H1 (cell line): ENCODE measurements at regions not wholly inside any gene's neighbourhood (a gene's known extent, or its start where the extent isn't known, plus 50 kb on each side); places are given as distances from the start of the nearest gene placed in this dataset.

Experiments used
- CTCF ChIA-PET: fragments of 300-600 bp; sonication (Branson Sonifier 250); formaldehyde crosslinking; loops from one replicate; lab custom pipeline; 2021; ENCODE audit not compliant: partially characterized antibody; lab: Charles Lee
- POLR2A ChIA-PET: fragments of 300-600 bp; sonication (Branson Sonifier 250); formaldehyde crosslinking; loops from one replicate; lab custom pipeline; 2021; ENCODE audit warnings: inconsistent platforms; ENCODE audit not compliant: partially characterized antibody; lab: Charles Lee
- DNase-seq, 2 experiments: peaks; one replicate each; pipeline versions ENCODE4 v3.0.0 to v3.0.0-alpha.2; 2010 to 2022; ENCODE audit warnings: low spot score in 2 of 2, low read depth in 1 of 2, mixed read lengths in 1 of 2
- FAIRE-seq: peaks from 2 replicates; lab custom pipeline; 2011; peaks lifted over from hg19 to GRCh38; lab: Jason Lieb, UNC
- H2AFZ ChIP-seq: 2 replicates; pipeline ENCODE4 v1.8.1; 2012; ENCODE audit warnings: low read length, inconsistent platforms
- H2AK5ac ChIP-seq: 2 replicates; pipeline ENCODE4 v1.6.1; 2013; ENCODE audit warnings: low read depth, low read length
- H2BK120ac ChIP-seq: replicated peaks from 2 replicates; pipeline ENCODE3; 2013; ENCODE audit warnings: low read depth, low read length, inconsistent platforms
- H2BK12ac ChIP-seq: 2 replicates; pipeline ENCODE4 v1.6.1; 2013; ENCODE audit warnings: low read depth, low read length
- H2BK15ac ChIP-seq: 2 replicates; pipeline ENCODE4 v1.6.1; 2013; ENCODE audit warnings: low read length
- H2BK20ac ChIP-seq: 2 replicates; pipeline ENCODE4 v1.6.1; 2013; ENCODE audit warnings: low read length
- H2BK5ac ChIP-seq: 2 replicates; pipeline ENCODE4 v1.6.1; 2013; ENCODE audit warnings: low read depth, low read length
- H3K14ac ChIP-seq: 2 replicates; pipeline ENCODE4 v1.6.1; 2013; ENCODE audit warnings: inconsistent platforms; ENCODE audit not compliant: insufficient read length
- H3K18ac ChIP-seq: 2 replicates; pipeline ENCODE4 v1.6.1; 2013; ENCODE audit warnings: low read length; ENCODE audit errors: extremely low read depth
- H3K23ac ChIP-seq: 2 replicates; pipeline ENCODE4 v1.6.1; 2013; ENCODE audit warnings: inconsistent platforms; ENCODE audit not compliant: insufficient read length
- H3K23me2 ChIP-seq: 2 replicates; pipeline ENCODE4 v1.6.1; 2013; ENCODE audit warnings: low read depth, low read length
- H3K27ac ChIP-seq: 2 replicates; pipeline ENCODE4 v1.6.1; 2011; ENCODE audit warnings: low read depth, low read length, inconsistent platforms
- H3K27me3 ChIP-seq, 4 experiments: replicated peaks in 1 of 4; 1 replicate in 1 of 4; 2 replicates in 3 of 4; pipeline versions ENCODE4 v1.6.1 to v1.8.1; 2011 to 2013; ENCODE audit warnings: low read length in 3 of 4, mild to moderate bottlenecking in 3 of 4, inconsistent platforms in 2 of 4, mixed read lengths in 2 of 4, moderate library complexity in 1 of 4; ENCODE audit not compliant: control insufficient read depth in 3 of 4, insufficient read depth in 3 of 4; ENCODE audit errors: extremely low read depth in 1 of 4
- H3K36me3 ChIP-seq, 4 experiments: 2 replicates each; pipeline versions ENCODE4 v1.6.1 to v1.8.1; 2011 to 2013; ENCODE audit warnings: mild to moderate bottlenecking in 4 of 4, low read length in 3 of 4, moderate library complexity in 2 of 4, control low read depth in 1 of 4, inconsistent platforms in 1 of 4; ENCODE audit not compliant: insufficient read depth in 4 of 4, control insufficient read depth in 2 of 4
- H3K4ac ChIP-seq: replicated peaks from 2 replicates; pipeline ENCODE3; 2013; ENCODE audit warnings: low read length, low read depth, mixed read lengths, inconsistent platforms; ENCODE audit not compliant: insufficient read length
- H3K4me1 ChIP-seq, 4 experiments: replicated peaks in 1 of 4; 1 replicate in 1 of 4; 2 replicates in 3 of 4; pipeline versions ENCODE4 v1.6.1 to v1.8.1; 2011 to 2013; ENCODE audit warnings: low read length in 3 of 4, inconsistent platforms in 2 of 4, mixed read lengths in 1 of 4; ENCODE audit not compliant: insufficient read depth in 4 of 4, control insufficient read depth in 3 of 4
- H3K4me2 ChIP-seq, 2 experiments: 2 replicates each; pipeline versions ENCODE4 v1.6.1 to v1.8.1; 2011 to 2013; ENCODE audit warnings: low read depth in 2 of 2, low read length in 2 of 2, control low read depth in 1 of 2, inconsistent platforms in 1 of 2, mild to moderate bottlenecking in 1 of 2; ENCODE audit not compliant: insufficient read depth in 1 of 2
- H3K4me3 ChIP-seq, 4 experiments: fragments of 200-600, 300-600 bp in 1 of 4; sonication (generic), shearing (Covaris generic), sonication (Bioruptor Twin) in 1 of 4; 2 replicates each; pipeline versions ENCODE4 v1.5.1 to v1.8.1; 2011 to 2016; ENCODE audit warnings: low read length in 4 of 4, low read depth in 3 of 4, control low read depth in 2 of 4, inconsistent platforms in 2 of 4, mild to moderate bottlenecking in 2 of 4, mixed read lengths in 1 of 4, moderate library complexity in 1 of 4; ENCODE audit not compliant: insufficient read depth in 2 of 4; ENCODE audit errors: extremely low read depth in 1 of 4
- H3K56ac ChIP-seq: replicated peaks from 2 replicates; pipeline ENCODE3; 2013; ENCODE audit warnings: low read depth, mild to moderate bottlenecking, mixed read lengths, low read length, inconsistent platforms; ENCODE audit not compliant: insufficient read length
- H3K79me1 ChIP-seq: 2 replicates; pipeline ENCODE4 v1.6.1; 2013; ENCODE audit warnings: low read depth, low read length, control low read depth
- H3K79me2 ChIP-seq, 2 experiments: 2 replicates each; pipeline versions ENCODE4 v1.6.1 to v1.8.1; 2012 to 2013; ENCODE audit warnings: low read length in 2 of 2, mild to moderate bottlenecking in 2 of 2, inconsistent platforms in 1 of 2; ENCODE audit not compliant: insufficient read depth in 2 of 2, control insufficient read depth in 1 of 2
- H3K9ac ChIP-seq, 4 experiments: replicated peaks in 1 of 4; 1 replicate in 1 of 4; 2 replicates in 3 of 4; pipeline versions ENCODE4 v1.6.1 to v1.8.1; 2011 to 2013; ENCODE audit warnings: low read depth in 3 of 4, low read length in 3 of 4, control low read depth in 2 of 4, mild to moderate bottlenecking in 2 of 4, moderate library complexity in 2 of 4, inconsistent platforms in 1 of 4; ENCODE audit errors: extremely low read depth in 1 of 4
- H3K9me3 ChIP-seq, 2 experiments: 2 replicates each; pipeline versions ENCODE4 v1.6.1 to v1.8.1; 2012 to 2013; ENCODE audit warnings: mild to moderate bottlenecking in 2 of 2, moderate library complexity in 2 of 2, control low read depth in 1 of 2, inconsistent platforms in 1 of 2, low read depth in 1 of 2, low read length in 1 of 2, mixed read lengths in 1 of 2; ENCODE audit not compliant: insufficient read depth in 2 of 2
- H4K20me1 ChIP-seq, 2 experiments: replicated peaks in 1 of 2; 2 replicates each; pipeline versions ENCODE3 to v1.8.1; 2011 to 2013; ENCODE audit warnings: inconsistent platforms in 2 of 2, low read length in 2 of 2, mild to moderate bottlenecking in 1 of 2; ENCODE audit not compliant: insufficient read depth in 2 of 2, control insufficient read depth in 1 of 2
- H4K5ac ChIP-seq: 2 replicates; pipeline ENCODE4 v1.6.1; 2013; ENCODE audit warnings: low read length, low read depth, mixed read lengths, inconsistent platforms; ENCODE audit not compliant: insufficient read length
- H4K8ac ChIP-seq: 2 replicates; pipeline ENCODE4 v1.8.0; 2013; ENCODE audit warnings: mild to moderate bottlenecking, moderate library complexity, low read length, inconsistent platforms; ENCODE audit not compliant: insufficient read depth; ENCODE audit errors: extremely low read depth
- H4K91ac ChIP-seq: replicated peaks from 2 replicates; pipeline ENCODE3; 2013; ENCODE audit warnings: low read length, mixed read lengths, inconsistent platforms; ENCODE audit not compliant: insufficient read length
- EZH2 ChIP-seq: fragments of 200-600 bp; sonication (generic); IDR thresholded peaks from 2 replicates; pipeline ENCODE4 v1.7.1; 2012; ENCODE audit warnings: low read depth, mild to moderate bottlenecking, moderate library complexity, low read length, inconsistent platforms; ENCODE audit not compliant: severe bottlenecking
- WGBS, 2 experiments: shearing (Covaris generic) in 1 of 2; methylation state at CpG; one replicate each; pipeline versions ENCODE4 v1.1.6 to v1.1.7; 2013 to 2015; ENCODE audit warnings: low lambda C conversion rate in 2 of 2, mixed read lengths in 2 of 2, inconsistent platforms in 1 of 2, low coverage in 1 of 2, missing lambda C conversion rate in 1 of 2; ENCODE audit not compliant: insufficient replicate concordance in 2 of 2, insufficient coverage in 1 of 2, insufficient read length in 1 of 2; ENCODE audit errors: extremely low coverage in 1 of 2, missing lambda C conversion rate in 1 of 2; 5-methylcytosine and 5-hydroxymethylcytosine counted together

DNA sequence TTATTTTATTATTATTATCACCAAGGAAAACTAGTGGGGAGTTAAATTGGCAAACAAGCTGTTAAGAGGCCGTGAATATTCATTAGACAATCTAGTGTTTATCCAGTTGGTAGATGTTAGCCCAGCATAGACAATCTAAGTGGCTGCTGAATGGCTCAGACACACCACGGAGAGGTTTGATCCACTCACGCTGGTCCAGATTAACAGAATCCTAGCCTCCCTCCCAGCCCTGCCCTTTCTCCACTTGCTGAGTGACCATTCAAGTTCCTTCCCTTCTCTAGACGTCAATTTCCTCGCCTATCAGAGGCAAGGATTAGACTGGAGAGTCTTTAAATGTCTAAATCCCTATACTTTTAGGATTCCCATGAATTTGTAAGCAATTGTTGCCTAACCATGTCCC is 80.1 kb downstream of the RRAGC start:
- Histone ChIP-seq H3K4me2 (no peak overlapping the region), H4K5ac (no peak overlapping the region), H3K9ac (no peak overlapping the region), H3K4me1 (no peaks in the 10 kb centered on the region; a peak in 1 of 7 replicates), H2BK20ac (no peak overlapping the region), H4K8ac (no peak overlapping the region), H2AK5ac (no peak overlapping the region), H3K23ac (no peak overlapping the region), H3K4me3 (no peak overlapping the region), H4K20me1 (no peaks in the 10 kb centered on the region), H2BK15ac (0 out of 2 replicates have a peak overlapping the region, but pooled peaks have one; percentile 53), H3K27me3 (no peaks in the 10 kb centered on the region), H3K4ac (no peak overlapping the region), H3K56ac (no peak overlapping the region), H3K9me3 (no peaks in the 10 kb centered on the region), H2AFZ (no peak overlapping the region), H2BK5ac (no peak overlapping the region), H3K79me1 (no peaks in the 10 kb centered on the region), H3K14ac (no peak overlapping the region), H4K91ac (no peak overlapping the region), H3K36me3 (no peaks in the 10 kb centered on the region), H2BK120ac (no peak overlapping the region), H3K18ac (no peak overlapping the region), H3K23me2 (no peaks in the 10 kb centered on the region), H3K79me2 (no peaks in the 10 kb centered on the region), H2BK12ac (no peak overlapping the region), H3K27ac (no peak overlapping the region)
- WGBS, 2 experiments: 86% methylated on average over 5 of the region's 5 CpGs; no CpG with 5 or more reads in 1 of the 2 experiments
- DNase-seq (no peak), FAIRE-seq (no peak)
- POLR2A ChIA-PET: no interaction called here
- TF ChIP-seq EZH2: no peak
- CTCF ChIA-PET: interaction anchor here (0.9 kb wide), 1 partner anchor 11 kb away, joined by 3 read pairs; no protein-coding TSS in a partner anchor
